Spleen (tissue), 11 donors: ENCODE measurements at regions not wholly inside any gene's neighbourhood (a gene's known extent, or its start where the extent isn't known, plus 50 kb on each side); places are given as distances from the start of the nearest gene placed in this dataset.

Source experiments
- DNase-seq: peaks from one replicate; pipeline ENCODE4 v3.0.0-alpha.2; 2020
- H3K27ac ChIP-seq, 8 donors: fragments of 200-600 bp; sonication (generic) in 7 of 8; 1 replicate in 4 of 8; 2 replicates in 4 of 8; pipeline versions ENCODE4 v1.5.0 to v1.8.0; 2016 to 2021; ENCODE audit warnings: inconsistent platforms in 4 of 8, mild to moderate bottlenecking in 4 of 8, moderate library complexity in 1 of 8
- H3K27me3 ChIP-seq, 7 donors: fragments of 200-600 bp; sonication (generic) in 6 of 7; replicated peaks in 1 of 7; 1 replicate in 4 of 7; 2 replicates in 3 of 7; pipeline versions ENCODE4 v1.5.0 to v1.8.0; 2016 to 2021; ENCODE audit warnings: inconsistent platforms in 3 of 7, mild to moderate bottlenecking in 1 of 7
- H3K36me3 ChIP-seq, 6 donors: fragments of 200-600 bp; sonication (generic) in 5 of 6; 1 replicate in 4 of 6; 2 replicates in 2 of 6; pipeline versions ENCODE4 v1.5.0 to v1.8.0; 2016 to 2021; ENCODE audit warnings: inconsistent platforms in 2 of 6
- H3K4me1 ChIP-seq, 6 donors: fragments of 200-600 bp; sonication (generic) in 5 of 6; 1 replicate in 3 of 6; 2 replicates in 3 of 6; pipeline versions ENCODE4 v1.5.0 to v1.8.0; 2016 to 2021; ENCODE audit warnings: inconsistent platforms in 3 of 6
- H3K4me3 ChIP-seq, 8 donors: fragments of 200-600 bp; sonication (generic) in 7 of 8; 1 replicate in 4 of 8; 2 replicates in 4 of 8; pipeline versions ENCODE4 v1.5.0 to v1.8.0; 2016 to 2021; ENCODE audit warnings: inconsistent platforms in 4 of 8, mild to moderate bottlenecking in 4 of 8, moderate library complexity in 2 of 8
- H3K9me3 ChIP-seq, 8 donors: fragments of 200-600 bp; sonication (generic) in 7 of 8; 1 replicate in 4 of 8; 2 replicates in 4 of 8; pipeline versions ENCODE4 v1.5.0 to v1.8.0; 2016 to 2021; ENCODE audit warnings: inconsistent platforms in 4 of 8
- POLR2A ChIP-seq, 3 donors: fragments of 450-650 bp; IDR thresholded peaks; one replicate each; pipeline ENCODE4 v1.5.1; 2017; ENCODE audit warnings: antibody characterized with exemption in 3 of 3, mild to moderate bottlenecking in 1 of 3
- POLR2AphosphoS5 ChIP-seq, 3 donors: sonication (generic); formaldehyde crosslinking; IDR thresholded peaks; one replicate each; pipeline ENCODE4 v1.5.1; 2017; ENCODE audit warnings: antibody characterized with exemption in 3 of 3
- WGBS, 5 donors: extraction: QIAGEN DNeasy Blood & Tissue Kit in 3 of 5; methylation state at CpG; one replicate each; pipeline versions ENCODE4 v1.1.5 to v1.1.7; 2013 to 2018; 5-methylcytosine and 5-hydroxymethylcytosine counted together
- intact Hi-C: fragments of 100-400 bp; cut with DNase I; formaldehyde crosslinking; loops from one replicate; pipeline ENCODE4 v1.15.0; 2023; ENCODE audit warnings: low total_unique reads
- TF ChIP-seq, protein P1 (sequence below), 11 experiments: fragments of 200-600 bp in 7 of 11; fragments of 450-650 bp in 4 of 11; sonication (generic) in 4 of 11; IDR thresholded peaks in 8 of 11; conservative IDR thresholded peaks in 3 of 11; 1 replicate in 7 of 11; 2 replicates in 4 of 11; pipeline versions ENCODE4 v1.4.0 to v1.8.0; 2016 to 2021; ENCODE audit warnings: antibody characterized with exemption in 11 of 11, inconsistent platforms in 4 of 11, mild to moderate bottlenecking in 1 of 11
- donor health status: healthy with polysubstance abuse.
- donor health status: DM: no; HTN: no; CAD: no; lungs with moderate emphysema.
- donor health status: DM: no; HTN: no; CAD: no.
- donor health status: Bipolar disorder and iron deficiency.
- donor health status: healthy.
- donor health status: DM: no; HTN: no; CAD: no.
- donor health status: DM: yes; HTN: yes; CAD: no.

GRCh38 chr7:50869108-50869725 is 86.5 kb upstream of the GRB10 start:
- no peak overlapping the region for H3K27ac ChIP-seq
- intact Hi-C loops: no loop called here
- H3K4me1 ChIP-seq: no peaks in the 10 kb centered on the region
- WGBS, 5 donors: 74 to 91% (median 87%) methylated on average over 5 of the region's 5 CpGs
- no peak for DNase-seq
- H3K27me3 ChIP-seq: peaks cover 0 to 9% (median 0%) of the 10 kb centered on the region in 7 donors
- H3K9me3 ChIP-seq: no peaks in the 10 kb centered on the region
- H3K36me3 ChIP-seq: no peaks in the 10 kb centered on the region
- H3K4me3 ChIP-seq: no peak overlapping the region
- no peak for TF ChIP-seq POLR2AphosphoS5 (IDR thresholded peaks at IDR 0.05)

GRCh38 chr7:50868426-50869100 is 85.9 kb upstream of the GRB10 start:
- no peaks in the 10 kb centered on the region for H3K4me1 ChIP-seq
- H3K36me3 ChIP-seq: no peaks in the 10 kb centered on the region
- DNase-seq: no peak
- intact Hi-C loops: no loop called here
- 68 to 83% (median 75%) methylated on average over 3 of the region's 3 CpGs for WGBS, 5 donors
- H3K9me3 ChIP-seq: no peaks in the 10 kb centered on the region
- no peak overlapping the region for H3K27ac ChIP-seq
- H3K4me3 ChIP-seq: no peak overlapping the region
- peaks cover 0 to 9% (median 0%) of the 10 kb centered on the region in 7 donors for H3K27me3 ChIP-seq
- TF ChIP-seq POLR2AphosphoS5 (IDR thresholded peaks at IDR 0.05) (no peak), POLR2A (IDR thresholded peaks at IDR 0.05) (no peak)
- TF ChIP-seq, protein P1, sequence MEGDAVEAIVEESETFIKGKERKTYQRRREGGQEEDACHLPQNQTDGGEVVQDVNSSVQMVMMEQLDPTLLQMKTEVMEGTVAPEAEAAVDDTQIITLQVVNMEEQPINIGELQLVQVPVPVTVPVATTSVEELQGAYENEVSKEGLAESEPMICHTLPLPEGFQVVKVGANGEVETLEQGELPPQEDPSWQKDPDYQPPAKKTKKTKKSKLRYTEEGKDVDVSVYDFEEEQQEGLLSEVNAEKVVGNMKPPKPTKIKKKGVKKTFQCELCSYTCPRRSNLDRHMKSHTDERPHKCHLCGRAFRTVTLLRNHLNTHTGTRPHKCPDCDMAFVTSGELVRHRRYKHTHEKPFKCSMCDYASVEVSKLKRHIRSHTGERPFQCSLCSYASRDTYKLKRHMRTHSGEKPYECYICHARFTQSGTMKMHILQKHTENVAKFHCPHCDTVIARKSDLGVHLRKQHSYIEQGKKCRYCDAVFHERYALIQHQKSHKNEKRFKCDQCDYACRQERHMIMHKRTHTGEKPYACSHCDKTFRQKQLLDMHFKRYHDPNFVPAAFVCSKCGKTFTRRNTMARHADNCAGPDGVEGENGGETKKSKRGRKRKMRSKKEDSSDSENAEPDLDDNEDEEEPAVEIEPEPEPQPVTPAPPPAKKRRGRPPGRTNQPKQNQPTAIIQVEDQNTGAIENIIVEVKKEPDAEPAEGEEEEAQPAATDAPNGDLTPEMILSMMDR (IDR thresholded peaks at IDR 0.05 in 8 of 11, conservative IDR thresholded peaks at IDR 0.05 in 3 of 11): no peak

GRCh38 chr7:50867034-50867356 is 84.3 kb upstream of the GRB10 start:
- Histone ChIP-seq H3K9me3 (no peaks in the 10 kb centered on the region), H3K4me3 (no peak overlapping the region), H3K27me3 (no peaks in the 10 kb centered on the region), H3K27ac (no peak overlapping the region), H3K36me3 (no peaks in the 10 kb centered on the region), H3K4me1 (no peaks in the 10 kb centered on the region)
- intact Hi-C loops: no loop called here
- 74 to 87% (median 77%) methylated on average over 4 of the region's 4 CpGs for WGBS, 5 donors
- TF ChIP-seq, protein P1 (IDR thresholded peaks at IDR 0.05 in 8 of 11, conservative IDR thresholded peaks at IDR 0.05 in 3 of 11): no peak
- DNase-seq: no peak

- WGBS, 5 donors: 86 to 92% (median 88%) methylated on average over 11 of the region's 11 CpGs
- Histone ChIP-seq H3K4me1 (no peaks in the 10 kb centered on the region), H3K9me3 (no peaks in the 10 kb centered on the region), H3K36me3 (no peaks in the 10 kb centered on the region), H3K27me3 (no peaks in the 10 kb centered on the region), H3K4me3 (no peak overlapping the region), H3K27ac (no peak overlapping the region)
- DNase-seq: no peak
- intact Hi-C loops: no loop called here
- TF ChIP-seq, protein P1 (IDR thresholded peaks at IDR 0.05 in 8 of 11, conservative IDR thresholded peaks at IDR 0.05 in 3 of 11): no peak
Measured at GRCh38 chr7:50866343-50867033, 83.8 kb upstream of the GRB10 start.
